ENCODE measurements at regions not wholly inside any gene's neighbourhood (a gene's known extent, or its start where the extent isn't known, plus 50 kb on each side); places are given as distances from the start of the nearest gene placed in this dataset.

DNA sequence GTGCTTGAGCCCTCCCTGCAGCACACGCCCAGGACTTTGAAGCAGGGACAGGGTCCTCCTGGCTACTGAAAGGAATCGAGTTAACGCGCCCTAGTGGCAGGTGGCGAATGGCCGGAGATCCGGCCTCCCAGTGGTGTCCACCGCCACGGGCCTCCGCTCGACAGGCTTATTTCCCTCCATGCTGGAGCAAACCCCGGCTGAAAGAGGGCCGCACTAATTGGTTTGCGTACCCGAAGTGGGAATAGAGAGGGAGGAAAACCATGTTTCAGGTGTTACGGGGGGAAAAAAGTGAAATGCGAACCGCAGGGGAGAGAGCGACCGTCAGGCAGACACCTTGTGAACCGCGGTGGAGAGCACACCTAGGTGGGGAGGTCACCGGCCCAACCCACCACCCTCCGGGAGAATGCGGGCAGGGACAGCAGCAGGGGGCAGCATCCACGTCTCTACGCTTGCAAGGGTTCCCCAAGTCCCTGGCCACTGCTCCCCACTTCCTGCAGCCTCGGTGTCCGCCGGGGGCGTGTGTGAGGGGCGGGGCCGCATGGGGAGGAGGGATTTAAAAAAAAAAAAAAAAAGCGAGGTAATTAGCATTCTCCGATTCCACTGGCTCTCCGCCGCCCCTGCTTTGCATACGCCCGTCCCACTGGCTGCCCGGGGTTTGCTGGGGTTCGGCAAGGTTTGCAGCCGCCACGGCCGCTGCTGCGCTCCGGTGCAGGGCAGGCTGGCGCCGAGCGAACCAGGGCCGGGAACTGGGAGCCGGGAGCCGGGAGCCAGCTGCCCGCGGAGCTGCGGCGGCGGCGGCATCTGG, 224.6 kb upstream of the CRY1 start:
- Histone ChIP-seq H3K4me3 (peak overlapping the region; percentile 94), H4K20me1 (replicated peaks; ENCODE audit: insufficient read depth) (no peaks in the 10 kb centered on the region), H3K79me2 (replicated peaks; ENCODE audit: insufficient read depth) (no peaks in the 10 kb centered on the region), H3K27me3 (ENCODE audit: insufficient read depth) (peaks cover 62% of the 10 kb centered on the region), H2AFZ (peak overlapping the region; percentile 98), H3K4me1 (ENCODE audit: insufficient read depth) (peaks cover 14% of the 10 kb centered on the region), H3K27ac (ENCODE audit: low read depth) (peak overlapping the region; percentile 71; the same call in 1 of the 2 replicates), H3K36me3 (ENCODE audit: insufficient read depth) (no peaks in the 10 kb centered on the region), H3K4me2 (peak overlapping the region; percentile 98), H3K9me2 (ENCODE audit: insufficient read depth) (no peaks in the 10 kb centered on the region), H3F3A (replicated peaks; ENCODE audit: low read depth) (peaks cover 3% of the 10 kb centered on the region; the same call in 1 of the 2 replicates)
- Mint-ChIP-seq H3K27me3 (ENCODE audit: insufficient read depth, low read depth, poor library complexity) (peaks cover 49% of the 10 kb centered on the region), H3K4me1 (peaks cover 16% of the 10 kb centered on the region), H3K27ac (0 out of 2 replicates have a peak overlapping the region, but pooled peaks have one; percentile 33), H3K36me3 (ENCODE audit: low read depth) (no peaks in the 10 kb centered on the region), H3K4me3 (peak overlapping the region; percentile 88), H3K9me3 (0 out of 3 replicates have a peak, but pooled peaks cover 3% of the 10 kb centered on the region)
- TF ChIP-seq STAT1 (IDR thresholded peaks at IDR 0.05; ENCODE audit: unreplicated experiment) (no peak), NANOG (IDR thresholded peaks at IDR 0.05; ENCODE audit: borderline replicate concordance) (no peak), ZNF331 (CRISPR knock-in tag; IDR thresholded peaks at IDR 0.05; ENCODE audit: low read depth) (no peak), ETS1 (IDR thresholded peaks at IDR 0.05) (peak; percentile 35; the same call in 1 of the 2 replicates), JUNB (IDR thresholded peaks at IDR 0.05; ENCODE audit: unreplicated experiment) (no peak), CREB1 (CRISPR knock-in tag; IDR thresholded peaks at IDR 0.05; ENCODE audit: low read depth) (no peak), EZH2phosphoT487 (IDR thresholded peaks at IDR 0.05; ENCODE audit: unreplicated experiment) (no peak), ZNF114 (CRISPR knock-in tag; IDR thresholded peaks at IDR 0.05) (no peak), POLR2AphosphoS5 (IDR thresholded peaks at IDR 0.05; ENCODE audit: low read depth) (peak; percentile 82), EZH2 (IDR thresholded peaks at IDR 0.05; ENCODE audit: low read depth, unreplicated experiment) (no peak)
- TF ChIP-seq, protein P1, sequence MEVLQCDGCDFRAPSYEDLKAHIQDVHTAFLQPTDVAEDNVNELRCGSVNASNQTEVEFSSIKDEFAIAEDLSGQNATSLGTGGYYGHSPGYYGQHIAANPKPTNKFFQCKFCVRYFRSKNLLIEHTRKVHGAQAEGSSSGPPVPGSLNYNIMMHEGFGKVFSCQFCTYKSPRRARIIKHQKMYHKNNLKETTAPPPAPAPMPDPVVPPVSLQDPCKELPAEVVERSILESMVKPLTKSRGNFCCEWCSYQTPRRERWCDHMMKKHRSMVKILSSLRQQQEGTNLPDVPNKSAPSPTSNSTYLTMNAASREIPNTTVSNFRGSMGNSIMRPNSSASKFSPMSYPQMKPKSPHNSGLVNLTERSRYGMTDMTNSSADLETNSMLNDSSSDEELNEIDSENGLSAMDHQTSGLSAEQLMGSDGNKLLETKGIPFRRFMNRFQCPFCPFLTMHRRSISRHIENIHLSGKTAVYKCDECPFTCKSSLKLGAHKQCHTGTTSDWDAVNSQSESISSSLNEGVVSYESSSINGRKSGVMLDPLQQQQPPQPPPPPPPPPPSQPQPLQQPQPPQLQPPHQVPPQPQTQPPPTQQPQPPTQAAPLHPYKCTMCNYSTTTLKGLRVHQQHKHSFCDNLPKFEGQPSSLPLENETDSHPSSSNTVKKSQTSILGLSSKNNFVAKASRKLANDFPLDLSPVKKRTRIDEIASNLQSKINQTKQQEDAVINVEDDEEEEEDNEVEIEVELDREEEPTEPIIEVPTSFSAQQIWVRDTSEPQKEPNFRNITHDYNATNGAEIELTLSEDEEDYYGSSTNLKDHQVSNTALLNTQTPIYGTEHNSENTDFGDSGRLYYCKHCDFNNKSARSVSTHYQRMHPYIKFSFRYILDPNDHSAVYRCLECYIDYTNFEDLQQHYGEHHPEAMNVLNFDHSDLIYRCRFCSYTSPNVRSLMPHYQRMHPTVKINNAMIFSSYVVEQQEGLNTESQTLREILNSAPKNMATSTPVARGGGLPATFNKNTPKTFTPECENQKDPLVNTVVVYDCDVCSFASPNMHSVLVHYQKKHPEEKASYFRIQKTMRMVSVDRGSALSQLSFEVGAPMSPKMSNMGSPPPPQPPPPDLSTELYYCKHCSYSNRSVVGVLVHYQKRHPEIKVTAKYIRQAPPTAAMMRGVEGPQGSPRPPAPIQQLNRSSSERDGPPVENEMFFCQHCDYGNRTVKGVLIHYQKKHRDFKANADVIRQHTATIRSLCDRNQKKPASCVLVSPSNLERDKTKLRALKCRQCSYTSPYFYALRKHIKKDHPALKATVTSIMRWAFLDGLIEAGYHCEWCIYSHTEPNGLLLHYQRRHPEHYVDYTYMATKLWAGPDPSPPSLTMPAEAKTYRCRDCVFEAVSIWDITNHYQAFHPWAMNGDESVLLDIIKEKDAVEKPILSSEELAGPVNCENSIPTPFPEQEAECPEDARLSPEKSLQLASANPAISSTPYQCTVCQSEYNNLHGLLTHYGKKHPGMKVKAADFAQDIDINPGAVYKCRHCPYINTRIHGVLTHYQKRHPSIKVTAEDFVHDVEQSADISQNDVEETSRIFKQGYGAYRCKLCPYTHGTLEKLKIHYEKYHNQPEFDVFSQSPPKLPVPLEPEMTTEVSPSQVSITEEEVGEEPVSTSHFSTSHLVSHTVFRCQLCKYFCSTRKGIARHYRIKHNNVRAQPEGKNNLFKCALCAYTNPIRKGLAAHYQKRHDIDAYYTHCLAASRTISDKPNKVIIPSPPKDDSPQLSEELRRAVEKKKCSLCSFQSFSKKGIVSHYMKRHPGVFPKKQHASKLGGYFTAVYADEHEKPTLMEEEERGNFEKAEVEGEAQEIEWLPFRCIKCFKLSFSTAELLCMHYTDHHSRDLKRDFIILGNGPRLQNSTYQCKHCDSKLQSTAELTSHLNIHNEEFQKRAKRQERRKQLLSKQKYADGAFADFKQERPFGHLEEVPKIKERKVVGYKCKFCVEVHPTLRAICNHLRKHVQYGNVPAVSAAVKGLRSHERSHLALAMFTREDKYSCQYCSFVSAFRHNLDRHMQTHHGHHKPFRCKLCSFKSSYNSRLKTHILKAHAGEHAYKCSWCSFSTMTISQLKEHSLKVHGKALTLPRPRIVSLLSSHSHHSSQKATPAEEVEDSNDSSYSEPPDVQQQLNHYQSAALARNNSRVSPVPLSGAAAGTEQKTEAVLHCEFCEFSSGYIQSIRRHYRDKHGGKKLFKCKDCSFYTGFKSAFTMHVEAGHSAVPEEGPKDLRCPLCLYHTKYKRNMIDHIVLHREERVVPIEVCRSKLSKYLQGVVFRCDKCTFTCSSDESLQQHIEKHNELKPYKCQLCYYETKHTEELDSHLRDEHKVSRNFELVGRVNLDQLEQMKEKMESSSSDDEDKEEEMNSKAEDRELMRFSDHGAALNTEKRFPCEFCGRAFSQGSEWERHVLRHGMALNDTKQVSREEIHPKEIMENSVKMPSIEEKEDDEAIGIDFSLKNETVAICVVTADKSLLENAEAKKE (CRISPR knock-in tag; IDR thresholded peaks at IDR 0.05), result no peak
- TF ChIP-seq, protein P2, sequence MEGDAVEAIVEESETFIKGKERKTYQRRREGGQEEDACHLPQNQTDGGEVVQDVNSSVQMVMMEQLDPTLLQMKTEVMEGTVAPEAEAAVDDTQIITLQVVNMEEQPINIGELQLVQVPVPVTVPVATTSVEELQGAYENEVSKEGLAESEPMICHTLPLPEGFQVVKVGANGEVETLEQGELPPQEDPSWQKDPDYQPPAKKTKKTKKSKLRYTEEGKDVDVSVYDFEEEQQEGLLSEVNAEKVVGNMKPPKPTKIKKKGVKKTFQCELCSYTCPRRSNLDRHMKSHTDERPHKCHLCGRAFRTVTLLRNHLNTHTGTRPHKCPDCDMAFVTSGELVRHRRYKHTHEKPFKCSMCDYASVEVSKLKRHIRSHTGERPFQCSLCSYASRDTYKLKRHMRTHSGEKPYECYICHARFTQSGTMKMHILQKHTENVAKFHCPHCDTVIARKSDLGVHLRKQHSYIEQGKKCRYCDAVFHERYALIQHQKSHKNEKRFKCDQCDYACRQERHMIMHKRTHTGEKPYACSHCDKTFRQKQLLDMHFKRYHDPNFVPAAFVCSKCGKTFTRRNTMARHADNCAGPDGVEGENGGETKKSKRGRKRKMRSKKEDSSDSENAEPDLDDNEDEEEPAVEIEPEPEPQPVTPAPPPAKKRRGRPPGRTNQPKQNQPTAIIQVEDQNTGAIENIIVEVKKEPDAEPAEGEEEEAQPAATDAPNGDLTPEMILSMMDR (conservative IDR thresholded peaks at IDR 0.05; ENCODE audit: low read depth in 2 of 2), result peak; percentile 51 to 66
- TF ChIP-seq, protein P3, sequence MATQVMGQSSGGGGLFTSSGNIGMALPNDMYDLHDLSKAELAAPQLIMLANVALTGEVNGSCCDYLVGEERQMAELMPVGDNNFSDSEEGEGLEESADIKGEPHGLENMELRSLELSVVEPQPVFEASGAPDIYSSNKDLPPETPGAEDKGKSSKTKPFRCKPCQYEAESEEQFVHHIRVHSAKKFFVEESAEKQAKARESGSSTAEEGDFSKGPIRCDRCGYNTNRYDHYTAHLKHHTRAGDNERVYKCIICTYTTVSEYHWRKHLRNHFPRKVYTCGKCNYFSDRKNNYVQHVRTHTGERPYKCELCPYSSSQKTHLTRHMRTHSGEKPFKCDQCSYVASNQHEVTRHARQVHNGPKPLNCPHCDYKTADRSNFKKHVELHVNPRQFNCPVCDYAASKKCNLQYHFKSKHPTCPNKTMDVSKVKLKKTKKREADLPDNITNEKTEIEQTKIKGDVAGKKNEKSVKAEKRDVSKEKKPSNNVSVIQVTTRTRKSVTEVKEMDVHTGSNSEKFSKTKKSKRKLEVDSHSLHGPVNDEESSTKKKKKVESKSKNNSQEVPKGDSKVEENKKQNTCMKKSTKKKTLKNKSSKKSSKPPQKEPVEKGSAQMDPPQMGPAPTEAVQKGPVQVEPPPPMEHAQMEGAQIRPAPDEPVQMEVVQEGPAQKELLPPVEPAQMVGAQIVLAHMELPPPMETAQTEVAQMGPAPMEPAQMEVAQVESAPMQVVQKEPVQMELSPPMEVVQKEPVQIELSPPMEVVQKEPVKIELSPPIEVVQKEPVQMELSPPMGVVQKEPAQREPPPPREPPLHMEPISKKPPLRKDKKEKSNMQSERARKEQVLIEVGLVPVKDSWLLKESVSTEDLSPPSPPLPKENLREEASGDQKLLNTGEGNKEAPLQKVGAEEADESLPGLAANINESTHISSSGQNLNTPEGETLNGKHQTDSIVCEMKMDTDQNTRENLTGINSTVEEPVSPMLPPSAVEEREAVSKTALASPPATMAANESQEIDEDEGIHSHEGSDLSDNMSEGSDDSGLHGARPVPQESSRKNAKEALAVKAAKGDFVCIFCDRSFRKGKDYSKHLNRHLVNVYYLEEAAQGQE (IDR thresholded peaks at IDR 0.05; ENCODE audit: unreplicated experiment), result no peak
- ATAC-seq, result peak; percentile 85
- DNase-seq (ENCODE audit: low spot score), result peak; percentile 97

Data from GM23338 (cell line).